ENCODE measurements at regions not wholly inside any gene's neighbourhood (a gene's known extent, or its start where the extent isn't known, plus 50 kb on each side); places are given as distances from the start of the nearest gene placed in this dataset.
"Not testable (repeated sequence)": the region's sequence is repeated elsewhere in the genome, so short reads cannot be mapped to it uniquely, and the experiment has no call there.

DNA sequence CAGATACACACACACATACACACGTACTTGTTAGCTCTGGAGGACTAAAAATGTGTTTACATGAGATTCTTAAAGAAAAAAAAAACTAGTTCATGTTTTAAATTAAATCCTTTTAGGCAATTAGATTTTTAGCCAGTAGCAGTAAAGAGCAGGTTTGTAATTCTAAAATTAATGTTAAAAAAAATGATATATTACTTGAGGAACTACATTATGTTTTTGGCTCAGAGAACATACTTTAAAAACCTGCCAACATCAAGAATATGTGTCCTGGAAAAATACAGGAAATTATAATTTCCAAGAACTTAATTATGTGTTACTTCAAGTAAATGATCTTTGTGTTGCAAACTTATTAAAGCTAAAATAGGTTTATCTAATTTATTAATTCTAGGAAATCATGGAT is 594.3 kb upstream of the PCDH7 start:
- H3K4me1 Mint-ChIP-seq: peaks cover 7% of the 10 kb centered on the region
- no peak overlapping the region for H3K4me3 Mint-ChIP-seq
- no peaks in the 10 kb centered on the region for H3K27me3 Mint-ChIP-seq (ENCODE audit: low read depth)
- H3K36me3 Mint-ChIP-seq: no peaks in the 10 kb centered on the region
- TF ChIP-seq, protein P1, sequence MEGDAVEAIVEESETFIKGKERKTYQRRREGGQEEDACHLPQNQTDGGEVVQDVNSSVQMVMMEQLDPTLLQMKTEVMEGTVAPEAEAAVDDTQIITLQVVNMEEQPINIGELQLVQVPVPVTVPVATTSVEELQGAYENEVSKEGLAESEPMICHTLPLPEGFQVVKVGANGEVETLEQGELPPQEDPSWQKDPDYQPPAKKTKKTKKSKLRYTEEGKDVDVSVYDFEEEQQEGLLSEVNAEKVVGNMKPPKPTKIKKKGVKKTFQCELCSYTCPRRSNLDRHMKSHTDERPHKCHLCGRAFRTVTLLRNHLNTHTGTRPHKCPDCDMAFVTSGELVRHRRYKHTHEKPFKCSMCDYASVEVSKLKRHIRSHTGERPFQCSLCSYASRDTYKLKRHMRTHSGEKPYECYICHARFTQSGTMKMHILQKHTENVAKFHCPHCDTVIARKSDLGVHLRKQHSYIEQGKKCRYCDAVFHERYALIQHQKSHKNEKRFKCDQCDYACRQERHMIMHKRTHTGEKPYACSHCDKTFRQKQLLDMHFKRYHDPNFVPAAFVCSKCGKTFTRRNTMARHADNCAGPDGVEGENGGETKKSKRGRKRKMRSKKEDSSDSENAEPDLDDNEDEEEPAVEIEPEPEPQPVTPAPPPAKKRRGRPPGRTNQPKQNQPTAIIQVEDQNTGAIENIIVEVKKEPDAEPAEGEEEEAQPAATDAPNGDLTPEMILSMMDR (IDR thresholded peaks at IDR 0.05; ENCODE audit: unreplicated experiment): no peak
- no peak overlapping the region for H3K27ac Mint-ChIP-seq
- no peaks in the 10 kb centered on the region for H3K9me3 Mint-ChIP-seq
- DNase-seq (ENCODE audit: low spot score in 2 of 2, unreplicated experiment in 2 of 2): no peak

DNA sequence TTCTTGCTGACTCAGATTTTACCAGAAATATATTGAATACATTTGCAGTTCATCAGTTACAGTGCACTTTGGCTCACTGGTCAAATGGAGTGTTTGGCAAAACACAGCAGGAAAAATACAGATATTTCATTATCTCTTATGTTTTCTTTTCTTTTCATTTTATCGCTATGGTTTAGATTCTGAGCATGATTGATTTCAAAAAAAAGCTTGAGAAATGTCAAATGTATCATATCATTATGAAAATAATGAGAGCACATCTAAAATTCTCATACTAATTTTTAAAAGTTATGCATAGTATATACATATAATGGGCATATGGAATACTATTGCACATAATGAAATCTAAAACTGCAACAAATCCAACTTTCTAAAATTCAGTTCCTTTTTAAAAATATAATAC is 593.8 kb upstream of the PCDH7 start:
- Mint-ChIP-seq H3K36me3 (no peaks in the 10 kb centered on the region), H3K4me3 (no peak overlapping the region), H3K27ac (no peak overlapping the region), H3K9me3 (no peaks in the 10 kb centered on the region), H3K4me1 (peaks cover 7% of the 10 kb centered on the region), H3K27me3 (ENCODE audit: low read depth) (no peaks in the 10 kb centered on the region)
- no peak for DNase-seq (ENCODE audit: low spot score in 2 of 2, unreplicated experiment in 2 of 2)
- TF ChIP-seq, protein P1 (IDR thresholded peaks at IDR 0.05; ENCODE audit: unreplicated experiment): no peak

DNA sequence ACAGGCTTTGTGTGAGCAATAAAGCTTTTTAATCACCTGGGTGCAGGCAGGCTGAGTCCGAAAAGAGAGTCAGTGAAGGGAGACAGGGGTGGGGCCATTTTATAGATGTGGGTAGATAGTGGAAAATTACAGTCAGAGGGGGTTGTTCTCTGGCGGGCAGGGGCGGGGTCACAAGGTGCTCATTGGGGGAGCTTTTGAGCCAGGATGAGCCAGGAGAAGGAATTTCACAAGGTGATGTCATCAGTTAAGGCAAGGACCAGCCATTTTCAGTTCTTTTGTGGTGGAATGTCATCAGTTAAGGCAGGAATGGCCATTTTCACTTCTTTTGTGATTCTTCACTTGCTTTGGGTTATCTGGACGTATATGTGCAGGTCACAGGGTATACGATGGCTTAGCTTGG is 571.3 kb upstream of the PCDH7 start:
- H3K4me1 Mint-ChIP-seq; H3K36me3 Mint-ChIP-seq; H3K27me3 Mint-ChIP-seq (ENCODE audit: low read depth); H3K27ac Mint-ChIP-seq; DNase-seq (ENCODE audit: low spot score in 2 of 2, unreplicated experiment in 2 of 2); H3K4me3 Mint-ChIP-seq: not testable (repeated sequence)
- H3K9me3 Mint-ChIP-seq: peaks cover 10% of the 10 kb centered on the region

DNA sequence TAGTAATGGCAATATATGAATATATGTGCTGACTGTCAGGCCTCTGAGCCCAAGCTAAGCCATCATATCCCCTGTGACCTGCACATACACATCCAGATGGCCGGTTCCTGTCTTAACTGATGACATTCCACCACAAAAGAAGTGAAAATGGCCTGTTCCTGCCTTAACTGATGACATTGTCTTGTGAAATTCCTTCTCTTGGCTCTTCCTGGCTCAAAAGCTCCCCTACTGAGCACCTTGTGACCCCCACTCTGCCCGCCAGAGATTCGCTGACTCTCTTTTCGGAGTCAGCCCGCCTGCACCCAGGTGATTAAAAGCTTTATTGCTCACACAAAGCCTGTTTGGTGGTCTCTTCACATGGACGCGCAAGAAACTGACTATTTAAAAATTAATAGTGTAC is 570.6 kb upstream of the PCDH7 start:
- H3K4me3 Mint-ChIP-seq; H3K36me3 Mint-ChIP-seq; DNase-seq (ENCODE audit: low spot score in 2 of 2, unreplicated experiment in 2 of 2); H3K27me3 Mint-ChIP-seq (ENCODE audit: low read depth); H3K27ac Mint-ChIP-seq; H3K4me1 Mint-ChIP-seq: not testable (repeated sequence)
- H3K9me3 Mint-ChIP-seq: peaks cover 12% of the 10 kb centered on the region

DNA sequence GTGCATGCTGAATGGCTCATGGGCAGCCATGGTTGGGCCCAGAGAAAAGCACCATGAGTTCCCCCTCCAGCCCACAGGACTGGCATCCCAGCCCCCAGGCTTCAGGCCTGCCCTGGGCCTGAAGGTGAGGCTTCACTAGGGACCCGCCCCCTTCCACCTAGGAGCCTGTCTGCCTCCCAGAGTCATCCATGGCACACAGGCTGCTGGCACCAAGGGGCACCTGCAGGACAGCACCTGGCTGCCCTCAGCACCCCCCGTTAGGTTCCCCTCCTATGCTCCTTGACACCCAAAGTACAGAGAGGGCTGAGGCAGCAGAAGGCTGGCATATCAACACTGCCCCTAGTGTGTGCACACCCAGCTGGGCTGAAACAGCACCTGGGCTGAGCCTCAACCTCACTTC is 566.7 kb upstream of the PCDH7 start:
- no peaks in the 10 kb centered on the region for H3K4me1 Mint-ChIP-seq
- H3K27me3 Mint-ChIP-seq (ENCODE audit: low read depth): no peaks in the 10 kb centered on the region
- no peak overlapping the region for H3K4me3 Mint-ChIP-seq
- H3K27ac Mint-ChIP-seq: no peak overlapping the region
- peaks cover 15% of the 10 kb centered on the region for H3K9me3 Mint-ChIP-seq
- TF ChIP-seq, protein P1 (IDR thresholded peaks at IDR 0.05; ENCODE audit: unreplicated experiment): no peak
- no peak for DNase-seq (ENCODE audit: low spot score in 2 of 2, unreplicated experiment in 2 of 2)
- no peaks in the 10 kb centered on the region for H3K36me3 Mint-ChIP-seq

DNA sequence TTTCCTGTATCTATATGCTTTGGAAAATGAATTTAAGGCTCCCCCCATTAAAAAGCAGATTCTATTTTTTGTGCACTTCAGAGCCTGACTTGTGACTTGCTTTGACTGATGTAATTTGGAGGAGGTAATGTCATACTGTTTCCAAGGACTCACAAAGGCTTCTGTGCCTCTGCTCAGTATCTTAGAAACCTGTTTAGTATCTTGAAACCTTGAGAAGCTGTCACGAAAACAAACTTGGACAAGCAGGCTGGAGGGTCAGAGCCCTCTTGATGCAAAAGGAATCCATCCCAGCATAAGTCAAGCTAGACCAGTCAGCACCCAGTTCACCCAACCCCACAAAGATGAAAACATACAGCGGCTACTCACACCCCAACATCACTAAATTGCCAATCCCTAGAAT is 560.0 kb upstream of the PCDH7 start:
- no peak overlapping the region for H3K27ac Mint-ChIP-seq
- no peak overlapping the region for H3K4me3 Mint-ChIP-seq

DNA sequence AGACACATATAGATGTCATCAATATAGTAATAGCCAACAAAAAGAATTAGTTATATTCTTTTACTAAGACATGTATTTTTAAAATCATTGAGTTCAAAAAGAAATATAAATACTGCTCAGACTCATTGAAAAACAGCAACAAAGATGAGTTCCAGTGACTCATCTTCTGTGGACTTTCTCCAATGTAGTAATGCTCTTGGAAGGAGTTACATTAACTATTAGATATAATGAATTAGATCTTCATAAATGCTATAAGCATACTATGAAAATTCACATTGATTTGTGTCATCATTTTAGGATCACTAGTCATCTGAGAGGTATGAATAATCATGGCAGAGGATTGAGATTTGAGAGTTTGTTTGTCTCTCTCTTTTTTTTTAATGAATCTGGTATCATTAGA is 547.8 kb upstream of the PCDH7 start:
- no peak overlapping the region for H3K4me3 Mint-ChIP-seq
- TF ChIP-seq, protein P1 (IDR thresholded peaks at IDR 0.05; ENCODE audit: unreplicated experiment): no peak
- H3K9me3 Mint-ChIP-seq: no peaks in the 10 kb centered on the region
- no peak overlapping the region for H3K27ac Mint-ChIP-seq
- H3K4me1 Mint-ChIP-seq: no peaks in the 10 kb centered on the region
- no peaks in the 10 kb centered on the region for H3K27me3 Mint-ChIP-seq (ENCODE audit: low read depth)
- no peaks in the 10 kb centered on the region for H3K36me3 Mint-ChIP-seq
- no peak for DNase-seq (ENCODE audit: low spot score in 2 of 2, unreplicated experiment in 2 of 2)

More for the DNA sequence above, 560.0 kb upstream of the PCDH7 start:
- Mint-ChIP-seq H3K4me1 (no peaks in the 10 kb centered on the region), H3K27me3 (ENCODE audit: low read depth) (no peaks in the 10 kb centered on the region), H3K9me3 (no peaks in the 10 kb centered on the region), H3K36me3 (no peaks in the 10 kb centered on the region)
- TF ChIP-seq, protein P1 (IDR thresholded peaks at IDR 0.05; ENCODE audit: unreplicated experiment): no peak
- DNase-seq (ENCODE audit: low spot score in 2 of 2, unreplicated experiment in 2 of 2): no peak

All from mesothelial cell of epicardium (in vitro differentiated cells).